Activated T-cell treated with anti-CD3 and anti-CD28 coated beads, Interleukin-2, amount 50 U/mL, for 72 hours (primary cell): ENCODE measurements at regions not wholly inside any gene's neighbourhood (a gene's known extent, or its start where the extent isn't known, plus 50 kb on each side); places are given as distances from the start of the nearest gene placed in this dataset.
"Not testable (repeated sequence)": the region's sequence is repeated elsewhere in the genome, so short reads cannot be mapped to it uniquely, and the experiment has no call there.

Experiments
- ATAC-seq, 2 donors: fragments of 150-1000 bp; cut with Tn5 transposase; replicated peaks in 1 of 2; 2 replicates each; pipeline ENCODE4 v1.10.0; 2021; ENCODE audit warnings: moderate library complexity in 2 of 2, mild to moderate bottlenecking in 1 of 2
- DNase-seq, 2 donors: peaks; one replicate each; pipeline ENCODE4 v3.0.0; 2021 to 2022; ENCODE audit warnings: mixed read lengths in 1 of 2
- H3K27ac Mint-ChIP-seq: one replicate; pipeline ENCODE4 v1.8.0; 2022; ENCODE audit warnings: mild to moderate bottlenecking, moderate library complexity, mixed read lengths
- H3K27me3 Mint-ChIP-seq: one replicate; pipeline ENCODE4 v1.8.0; 2022; ENCODE audit warnings: low read depth, mixed read lengths
- H3K36me3 Mint-ChIP-seq, 2 donors: one replicate each; pipeline ENCODE4 v1.8.0; 2022; ENCODE audit warnings: mixed read lengths in 2 of 2, mild to moderate bottlenecking in 1 of 2; ENCODE audit not compliant: insufficient read depth in 2 of 2
- H3K4me1 Mint-ChIP-seq: one replicate; pipeline ENCODE4 v1.8.0; 2022; ENCODE audit warnings: low read depth, mixed read lengths
- H3K4me3 Mint-ChIP-seq, 2 donors: one replicate each; pipeline ENCODE4 v1.8.0; 2022; ENCODE audit warnings: mild to moderate bottlenecking in 2 of 2, mixed read lengths in 2 of 2, moderate library complexity in 2 of 2
- H3K9me3 Mint-ChIP-seq, 2 donors: one replicate each; pipeline ENCODE4 v1.8.0; 2022; ENCODE audit warnings: mixed read lengths in 2 of 2

- peaks cover 21% of the 10 kb centered on the region for H3K4me1 Mint-ChIP-seq
- H3K9me3 Mint-ChIP-seq, result peaks cover 1 to 2% of the 10 kb centered on the region in 2 donors
- H3K36me3 Mint-ChIP-seq, result peaks cover 4 to 26% of the 10 kb centered on the region in 2 donors
- no peak overlapping the region for H3K4me3 Mint-ChIP-seq
- H3K27ac Mint-ChIP-seq, result no peak overlapping the region
- DNase-seq (no peak), ATAC-seq (no peak)
- H3K27me3 Mint-ChIP-seq, result no peaks in the 10 kb centered on the region
These were observed 289.3 kb upstream of the AMIGO2 start for GRCh38 chr12:47369085-47369484.

- H3K4me1 Mint-ChIP-seq, result peaks cover 19% of the 10 kb centered on the region
- H3K9me3 Mint-ChIP-seq, result peaks cover 0 to 1% of the 10 kb centered on the region in 2 donors
- H3K4me3 Mint-ChIP-seq, result no peak overlapping the region
- H3K36me3 Mint-ChIP-seq, result peaks cover 2 to 17% of the 10 kb centered on the region in 2 donors
- peak in 1 of 2 donors; percentile 41 for ATAC-seq
- H3K27ac Mint-ChIP-seq, result no peak overlapping the region
- DNase-seq, result no peak
- H3K27me3 Mint-ChIP-seq, result no peaks in the 10 kb centered on the region
These were observed 288.3 kb upstream of the AMIGO2 start for GRCh38 chr12:47367912-47368537.

- H3K4me1 Mint-ChIP-seq, result peaks cover 27% of the 10 kb centered on the region
- ATAC-seq, result no peak
- H3K27me3 Mint-ChIP-seq, result no peaks in the 10 kb centered on the region
- no peak overlapping the region for H3K4me3 Mint-ChIP-seq
- H3K27ac Mint-ChIP-seq, result no peak overlapping the region
- H3K36me3 Mint-ChIP-seq, result peaks cover 3 to 6% of the 10 kb centered on the region in 2 donors
- H3K9me3 Mint-ChIP-seq, result peaks cover 0 to 1% of the 10 kb centered on the region in 2 donors
- no peak for DNase-seq
These were observed 286.8 kb upstream of the AMIGO2 start for GRCh38 chr12:47366579-47366978.

GRCh38 chr12:47366157-47366556, 286.4 kb upstream of the AMIGO2 start:
- DNase-seq (no peak), ATAC-seq (no peak)
- H3K36me3 Mint-ChIP-seq, result peaks cover 3 to 4% of the 10 kb centered on the region in 2 donors

GRCh38 chr12:47365443-47366076, 285.8 kb upstream of the AMIGO2 start:
- H3K27ac Mint-ChIP-seq, H3K9me3 Mint-ChIP-seq, H3K27me3 Mint-ChIP-seq, DNase-seq, H3K36me3 Mint-ChIP-seq, H3K4me3 Mint-ChIP-seq: not testable (repeated sequence)
- ATAC-seq, result peak in 1 of 2 donors; percentile 20
- peaks cover 32% of the 10 kb centered on the region for H3K4me1 Mint-ChIP-seq

More at GRCh38 chr12:47366157-47366556, 286.4 kb upstream of the AMIGO2 start:
- peaks cover 30% of the 10 kb centered on the region for H3K4me1 Mint-ChIP-seq
- peaks cover 0 to 1% of the 10 kb centered on the region in 2 donors for H3K9me3 Mint-ChIP-seq
- H3K4me3 Mint-ChIP-seq, result no peak overlapping the region
- no peak overlapping the region for H3K27ac Mint-ChIP-seq
- H3K27me3 Mint-ChIP-seq, result no peaks in the 10 kb centered on the region

- Mint-ChIP-seq H3K36me3 (peaks cover 6% of the 10 kb centered on the region in 2 donors), H3K27ac (no peak overlapping the region), H3K4me1 (peaks cover 35% of the 10 kb centered on the region), H3K9me3 (peaks cover 0 to 4% of the 10 kb centered on the region in 2 donors), H3K4me3 (peak overlapping the region in 1 of 2 donors; percentile 21), H3K27me3 (no peaks in the 10 kb centered on the region)
- ATAC-seq (no peak), DNase-seq (no peak)
These were observed 284.5 kb upstream of the AMIGO2 start for GRCh38 chr12:47364261-47364660.

- peaks cover 46% of the 10 kb centered on the region for H3K4me1 Mint-ChIP-seq
- peaks cover 0 to 6% of the 10 kb centered on the region in 2 donors for H3K9me3 Mint-ChIP-seq
- ATAC-seq (peak in 1 of 2 donors; percentile 15), DNase-seq (no peak)
- H3K27me3 Mint-ChIP-seq, result no peaks in the 10 kb centered on the region
- H3K4me3 Mint-ChIP-seq, result peak overlapping the region; percentile 80 to 87
- H3K36me3 Mint-ChIP-seq, result peaks cover 13 to 21% of the 10 kb centered on the region in 2 donors
- peak overlapping the region; percentile 97 for H3K27ac Mint-ChIP-seq
These were observed 282.5 kb upstream of the AMIGO2 start for GRCh38 chr12:47362126-47362705.

- Mint-ChIP-seq H3K9me3 (peaks cover 0 to 6% of the 10 kb centered on the region in 2 donors), H3K36me3 (peaks cover 16 to 25% of the 10 kb centered on the region in 2 donors), H3K27ac (peak overlapping the region; percentile 97), H3K27me3 (no peaks in the 10 kb centered on the region), H3K4me1 (peaks cover 53% of the 10 kb centered on the region), H3K4me3 (peak overlapping the region; percentile 80 to 87)
- ATAC-seq (peak; percentile 81), DNase-seq (peak; percentile 57 to 72)
These were observed 281.7 kb upstream of the AMIGO2 start for GRCh38 chr12:47361389-47362021.

- DNase-seq (peak; percentile 31 to 41), ATAC-seq (peak; percentile 31 to 39)
- H3K4me3 Mint-ChIP-seq, result peak overlapping the region; percentile 80 to 87
- H3K27ac Mint-ChIP-seq, result peak overlapping the region; percentile 97
- H3K9me3 Mint-ChIP-seq, result peaks cover 0 to 6% of the 10 kb centered on the region in 2 donors
- no peaks in the 10 kb centered on the region for H3K27me3 Mint-ChIP-seq
- peaks cover 60% of the 10 kb centered on the region for H3K4me1 Mint-ChIP-seq
- H3K36me3 Mint-ChIP-seq, result peaks cover 18 to 26% of the 10 kb centered on the region in 2 donors
These were observed 281.1 kb upstream of the AMIGO2 start for GRCh38 chr12:47360771-47361388.

GRCh38 chr12:47360093-47360480, 280.3 kb upstream of the AMIGO2 start:
- Mint-ChIP-seq H3K4me1 (peaks cover 68% of the 10 kb centered on the region), H3K9me3 (peaks cover 0 to 6% of the 10 kb centered on the region in 2 donors), H3K27me3 (no peaks in the 10 kb centered on the region), H3K4me3 (peak overlapping the region; percentile 80 to 87), H3K27ac (peak overlapping the region; percentile 97), H3K36me3 (peaks cover 21 to 26% of the 10 kb centered on the region in 2 donors)
- ATAC-seq, result no peak
- DNase-seq, result no peak

- Mint-ChIP-seq H3K27me3 (no peaks in the 10 kb centered on the region), H3K27ac (peak overlapping the region; percentile 97), H3K36me3 (peaks cover 21 to 26% of the 10 kb centered on the region in 2 donors), H3K4me1 (peaks cover 73% of the 10 kb centered on the region), H3K9me3 (peaks cover 0 to 6% of the 10 kb centered on the region in 2 donors), H3K4me3 (peak overlapping the region; percentile 80 to 87)
- no peak for ATAC-seq
- DNase-seq, result no peak
These were observed 279.7 kb upstream of the AMIGO2 start for GRCh38 chr12:47359310-47360092.

GRCh38 chr12:47357006-47357405, 277.2 kb upstream of the AMIGO2 start:
- Mint-ChIP-seq H3K36me3 (peaks cover 26 to 31% of the 10 kb centered on the region in 2 donors), H3K27ac (peak overlapping the region; percentile 98), H3K4me3 (peak overlapping the region; percentile 51 to 65), H3K4me1 (peaks cover 83% of the 10 kb centered on the region)
- not testable (repeated sequence) for DNase-seq, H3K9me3 Mint-ChIP-seq, ATAC-seq, H3K27me3 Mint-ChIP-seq
